Ishikawa (cell line): ENCODE measurements at regions not wholly inside any gene's neighbourhood (a gene's known extent, or its start where the extent isn't known, plus 50 kb on each side); places are given as distances from the start of the nearest gene placed in this dataset.

Experiments
- CEBPB ChIP-seq: IDR thresholded peaks from 2 replicates; pipeline ENCODE4 v1.6.1; 2012
- CREB1 ChIP-seq: IDR thresholded peaks from 2 replicates; pipeline ENCODE4 v1.6.1; 2012; ENCODE audit warnings: low read depth
- FOXM1 ChIP-seq: IDR thresholded peaks from 2 replicates; pipeline ENCODE4 v1.6.1; 2012; ENCODE audit warnings: low read depth, borderline replicate concordance
- RAD21 ChIP-seq: IDR thresholded peaks from 2 replicates; pipeline ENCODE4 v1.6.1; 2012; ENCODE audit warnings: low read depth
- REST ChIP-seq: IDR thresholded peaks from 2 replicates; pipeline ENCODE4 v1.6.1; 2012; ENCODE audit warnings: low read depth, mild to moderate bottlenecking
- TCF12 ChIP-seq: IDR thresholded peaks from 2 replicates; pipeline ENCODE4 v1.6.1; 2012; ENCODE audit warnings: low read depth
- YY1 ChIP-seq: IDR thresholded peaks from 2 replicates; pipeline ENCODE4 v1.6.1; 2012; ENCODE audit warnings: low read depth

GRCh38 chr4:160038615-160039014 lies 935.7 kb downstream of the RAPGEF2 start:
- TF ChIP-seq FOXM1 (no peak), RAD21 (no peak), REST (no peak), TCF12 (no peak), YY1 (no peak), CREB1 (no peak), CEBPB (no peak)
